Stomach (tissue), 4 donors: ENCODE measurements at regions not wholly inside any gene's neighbourhood (a gene's known extent, or its start where the extent isn't known, plus 50 kb on each side); places are given as distances from the start of the nearest gene placed in this dataset.

Source experiments
- EP300 ChIP-seq: sonication (generic); formaldehyde crosslinking; IDR thresholded peaks from one replicate; pipeline ENCODE4 v1.6.1; 2017; ENCODE audit warnings: antibody characterized with exemption
- POLR2AphosphoS5 ChIP-seq, 3 donors: sonication (generic); formaldehyde crosslinking; IDR thresholded peaks; one replicate each; pipeline ENCODE4 v1.6.1; 2016; ENCODE audit warnings: antibody characterized with exemption in 3 of 3

- TF ChIP-seq POLR2AphosphoS5 (IDR thresholded peaks at IDR 0.05) = no peak
- TF ChIP-seq EP300 = no peak
These were observed 565.0 kb upstream of the CNTN5 start for GRCh38 chr11:98455500-98456307.
